ENCODE measurements at regions not wholly inside any gene's neighbourhood (a gene's known extent, or its start where the extent isn't known, plus 50 kb on each side); places are given as distances from the start of the nearest gene placed in this dataset.

DNA sequence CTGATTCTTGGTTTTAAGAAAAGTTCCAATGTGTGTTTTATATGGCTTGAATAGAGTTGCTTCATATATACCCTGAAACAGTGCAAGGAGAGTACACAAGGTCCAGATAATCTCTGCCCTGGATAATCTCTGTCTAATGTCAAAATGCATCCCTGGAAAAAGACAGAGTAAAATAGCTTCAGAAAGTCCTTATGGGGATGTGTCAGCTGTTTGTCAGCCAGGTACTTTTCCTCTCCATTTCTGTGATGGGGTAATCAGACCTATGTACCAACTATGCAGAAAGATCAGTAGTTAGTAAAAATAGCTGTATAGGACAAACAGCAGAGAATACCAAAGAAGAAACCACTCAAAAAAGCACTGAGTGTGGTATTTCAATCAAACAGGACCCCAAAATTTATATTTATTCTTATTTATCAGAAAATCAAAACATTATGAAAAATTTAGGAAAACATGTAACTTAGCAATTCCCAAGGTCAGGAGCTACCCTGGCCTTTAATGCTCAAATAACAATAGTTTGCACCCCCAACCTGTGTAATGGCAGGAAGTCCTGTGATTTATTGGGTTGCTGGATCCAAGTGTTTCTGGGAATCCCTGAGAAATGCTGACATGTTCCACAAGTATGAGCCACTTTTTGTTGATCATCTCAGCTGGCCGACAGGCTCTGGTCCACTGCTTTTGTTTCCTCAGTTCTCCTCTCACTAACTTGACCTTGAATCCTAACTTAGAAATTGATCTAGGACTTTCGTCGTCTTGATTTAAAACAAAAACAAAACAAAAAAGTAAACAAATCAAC lies 69.6 kb downstream of the MDH1 start:
- H3K9me3 ChIP-seq: no peaks in the 10 kb centered on the region
- H3K4me1 ChIP-seq: peaks cover 0 to 4% (median 0%) of the 10 kb centered on the region in 4 donors
- intact Hi-C loops (cut with DNase I; ENCODE audit: low total_unique reads) (no loop called here), in situ Hi-C loops (cut with MboI; ENCODE audit: low pct_ligation_motif_present in 1 of 4, low pct_unique_long_range_greater_than_20kb in 1 of 4, low sequenced_read_pairs in 3 of 4) (no loop called here)
- no peak overlapping the region for H3K27ac ChIP-seq
- 51 to 57% methylated on average over 3 of the region's 3 CpGs for WGBS, 2 donors (ENCODE audit: low coverage in 1 of 2)
- TF ChIP-seq POLR2A (IDR thresholded peaks at IDR 0.05) (no peak), EP300 (IDR thresholded peaks at IDR 0.05; ENCODE audit: low read depth) (no peak), POLR2AphosphoS5 (IDR thresholded peaks at IDR 0.05) (no peak)
- TF ChIP-seq, protein P1, sequence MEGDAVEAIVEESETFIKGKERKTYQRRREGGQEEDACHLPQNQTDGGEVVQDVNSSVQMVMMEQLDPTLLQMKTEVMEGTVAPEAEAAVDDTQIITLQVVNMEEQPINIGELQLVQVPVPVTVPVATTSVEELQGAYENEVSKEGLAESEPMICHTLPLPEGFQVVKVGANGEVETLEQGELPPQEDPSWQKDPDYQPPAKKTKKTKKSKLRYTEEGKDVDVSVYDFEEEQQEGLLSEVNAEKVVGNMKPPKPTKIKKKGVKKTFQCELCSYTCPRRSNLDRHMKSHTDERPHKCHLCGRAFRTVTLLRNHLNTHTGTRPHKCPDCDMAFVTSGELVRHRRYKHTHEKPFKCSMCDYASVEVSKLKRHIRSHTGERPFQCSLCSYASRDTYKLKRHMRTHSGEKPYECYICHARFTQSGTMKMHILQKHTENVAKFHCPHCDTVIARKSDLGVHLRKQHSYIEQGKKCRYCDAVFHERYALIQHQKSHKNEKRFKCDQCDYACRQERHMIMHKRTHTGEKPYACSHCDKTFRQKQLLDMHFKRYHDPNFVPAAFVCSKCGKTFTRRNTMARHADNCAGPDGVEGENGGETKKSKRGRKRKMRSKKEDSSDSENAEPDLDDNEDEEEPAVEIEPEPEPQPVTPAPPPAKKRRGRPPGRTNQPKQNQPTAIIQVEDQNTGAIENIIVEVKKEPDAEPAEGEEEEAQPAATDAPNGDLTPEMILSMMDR (IDR thresholded peaks at IDR 0.05): no peak
- H3K27me3 ChIP-seq: no peaks in the 10 kb centered on the region
- H3K4me3 ChIP-seq: no peak overlapping the region
- no peaks in the 10 kb centered on the region for H3K36me3 ChIP-seq
- DNase-seq: no peak

DNA sequence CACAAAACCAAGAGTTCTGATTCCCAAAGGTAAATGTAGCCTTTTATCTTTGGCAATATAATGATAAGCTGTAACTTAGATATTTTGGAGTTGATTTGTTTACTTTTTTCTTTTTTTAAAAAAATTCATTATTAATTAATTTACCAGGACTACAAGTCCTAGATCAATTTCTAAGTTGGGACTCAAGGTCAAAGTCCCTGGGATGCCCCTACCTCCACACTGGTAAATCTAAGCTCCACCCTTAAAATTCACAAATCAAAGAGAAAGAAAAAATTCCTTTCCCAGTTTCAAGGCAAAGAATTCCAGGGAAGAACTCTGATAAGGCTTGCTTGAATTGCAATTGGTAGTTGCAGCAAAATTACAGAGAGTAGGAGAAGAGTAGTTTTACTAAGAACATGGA lies 71.3 kb downstream of the MDH1 start:
- no peak for DNase-seq
- intact Hi-C loops (cut with DNase I; ENCODE audit: low total_unique reads) (no loop called here), in situ Hi-C loops (cut with MboI; ENCODE audit: low pct_ligation_motif_present in 1 of 4, low pct_unique_long_range_greater_than_20kb in 1 of 4, low sequenced_read_pairs in 3 of 4) (no loop called here)
- H3K4me3 ChIP-seq: no peak overlapping the region
- no peaks in the 10 kb centered on the region for H3K36me3 ChIP-seq
- peaks cover 0 to 4% (median 0%) of the 10 kb centered on the region in 4 donors for H3K4me1 ChIP-seq
- no peaks in the 10 kb centered on the region for H3K27me3 ChIP-seq
- H3K9me3 ChIP-seq: no peaks in the 10 kb centered on the region
- no peak overlapping the region for H3K27ac ChIP-seq
- no peak for TF ChIP-seq POLR2A (IDR thresholded peaks at IDR 0.05)
- TF ChIP-seq POLR2AphosphoS5 (IDR thresholded peaks at IDR 0.05): no peak
- TF ChIP-seq EP300 (IDR thresholded peaks at IDR 0.05; ENCODE audit: low read depth): no peak
- TF ChIP-seq, protein P1 (IDR thresholded peaks at IDR 0.05): no peak

DNA sequence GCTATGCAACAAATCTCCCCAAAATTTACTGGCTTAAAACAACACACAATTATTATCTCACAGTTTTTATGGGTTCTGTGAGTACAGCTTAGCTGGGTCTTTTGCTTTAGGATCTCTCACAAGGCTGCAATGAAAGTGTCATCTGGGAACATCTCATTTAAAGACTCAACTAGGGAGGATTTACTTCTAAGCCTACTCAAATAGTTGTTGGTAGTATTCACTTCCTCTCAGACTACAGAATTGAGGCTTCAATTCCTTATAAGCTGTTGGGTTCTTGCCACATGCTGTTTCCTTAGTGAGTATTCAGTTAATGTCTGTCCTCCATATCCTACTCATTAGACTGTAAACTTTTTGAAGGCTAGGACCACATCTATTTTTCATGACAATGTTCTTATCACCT lies 72.3 kb downstream of the MDH1 start:
- intact Hi-C loops (cut with DNase I; ENCODE audit: low total_unique reads) (no loop called here), in situ Hi-C loops (cut with MboI; ENCODE audit: low pct_ligation_motif_present in 1 of 4, low pct_unique_long_range_greater_than_20kb in 1 of 4, low sequenced_read_pairs in 3 of 4) (no loop called here)
- no peak for DNase-seq
- TF ChIP-seq, protein P1 (IDR thresholded peaks at IDR 0.05): no peak
- TF ChIP-seq EP300 (IDR thresholded peaks at IDR 0.05; ENCODE audit: low read depth) (no peak), POLR2AphosphoS5 (IDR thresholded peaks at IDR 0.05) (no peak), POLR2A (IDR thresholded peaks at IDR 0.05) (no peak)
- Histone ChIP-seq H3K36me3 (no peaks in the 10 kb centered on the region), H3K4me3 (no peak overlapping the region), H3K27ac (no peak overlapping the region), H3K4me1 (peaks cover 0 to 4% (median 0%) of the 10 kb centered on the region in 4 donors), H3K9me3 (no peaks in the 10 kb centered on the region), H3K27me3 (no peaks in the 10 kb centered on the region)

DNA sequence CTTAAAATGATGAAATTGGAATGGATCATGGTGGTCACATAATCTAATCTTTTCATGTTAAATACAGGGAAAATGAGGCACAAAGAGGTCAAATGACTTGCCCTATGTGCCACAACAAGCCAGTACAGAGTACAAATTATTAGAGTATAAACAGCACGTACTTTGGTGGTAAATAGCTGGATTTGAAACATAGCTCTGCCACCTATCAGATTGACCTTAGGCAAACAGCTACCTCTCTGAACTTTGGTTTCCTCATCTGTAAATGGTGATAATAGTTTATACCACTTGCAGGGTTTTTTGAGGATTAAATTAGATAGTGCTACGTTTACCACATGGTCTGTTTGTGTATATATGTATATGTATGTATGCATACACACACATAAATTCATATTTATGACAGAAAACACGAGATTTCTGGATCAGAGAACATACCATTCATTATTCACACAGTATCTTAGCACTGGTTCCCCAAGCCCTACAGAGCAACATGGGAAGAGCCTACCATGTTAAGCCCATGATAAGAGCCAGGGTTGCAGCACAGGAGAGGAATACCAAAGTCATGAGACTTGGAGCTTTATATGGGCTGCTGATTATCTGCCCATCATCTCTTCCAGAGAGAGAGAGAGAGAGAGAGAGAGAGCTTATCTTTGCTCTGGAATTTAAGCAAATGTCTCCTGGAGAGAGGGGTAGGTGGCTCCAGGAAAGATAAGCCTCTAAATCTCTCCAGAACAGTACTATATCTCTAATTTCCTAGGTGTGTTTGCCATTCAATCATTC lies 73.5 kb downstream of the MDH1 start:
- TF ChIP-seq POLR2AphosphoS5 (IDR thresholded peaks at IDR 0.05) (no peak), POLR2A (IDR thresholded peaks at IDR 0.05) (no peak), EP300 (IDR thresholded peaks at IDR 0.05; ENCODE audit: low read depth) (no peak)
- TF ChIP-seq, protein P1 (IDR thresholded peaks at IDR 0.05): no peak
- Histone ChIP-seq H3K4me3 (no peak overlapping the region), H3K4me1 (peaks cover 0 to 4% (median 0%) of the 10 kb centered on the region in 4 donors), H3K27ac (no peak overlapping the region), H3K36me3 (no peaks in the 10 kb centered on the region), H3K9me3 (no peaks in the 10 kb centered on the region), H3K27me3 (no peaks in the 10 kb centered on the region)
- in situ Hi-C loops (cut with MboI; ENCODE audit: low pct_ligation_motif_present in 1 of 4, low pct_unique_long_range_greater_than_20kb in 1 of 4, low sequenced_read_pairs in 3 of 4): no loop called here
- 58 to 63% methylated on average over 3 of the region's 3 CpGs for WGBS, 2 donors (ENCODE audit: low coverage in 1 of 2)
- no peak for DNase-seq
- intact Hi-C loops (cut with DNase I; ENCODE audit: low total_unique reads): no loop called here
